Retina (tissue), 1 donor: ENCODE measurements at regions not wholly inside any gene's neighbourhood (a gene's known extent, or its start where the extent isn't known, plus 50 kb on each side); places are given as distances from the start of the nearest gene placed in this dataset.
A peak's percentile ranks its signal among the peaks of the same experiment; 100 is the strongest.
"Not testable (repeated sequence)": the region's sequence is repeated elsewhere in the genome, so short reads cannot be mapped to it uniquely, and the experiment has no call there.

ENCODE experiments used
- DNase-seq: peaks from one replicate; pipeline ENCODE4 v3.0.0-alpha.2; 2016

GRCh38 chr6:141366796-141367195 is 765.9 kb upstream of the GJE1 start:
- DNase-seq = not testable (repeated sequence)

- DNase-seq = no peak
Measured at GRCh38 chr6:141364694-141365093, 768.0 kb upstream of the GJE1 start.

- DNase-seq = no peak
Measured at GRCh38 chr6:141364232-141364631, 768.5 kb upstream of the GJE1 start.

GRCh38 chr6:141361559-141361958 is 771.2 kb upstream of the GJE1 start:
- no peak for DNase-seq

GRCh38 chr6:141359953-141360352 is 772.8 kb upstream of the GJE1 start:
- peak; percentile 77 for DNase-seq

GRCh38 chr6:141354191-141354955 is 778.4 kb upstream of the GJE1 start:
- DNase-seq = no peak

- no peak for DNase-seq
Measured at GRCh38 chr6:141351721-141352120, 781.0 kb upstream of the GJE1 start.

GRCh38 chr6:141349710-141350109 is 783.0 kb upstream of the GJE1 start:
- DNase-seq = no peak

GRCh38 chr6:141347906-141348492 is 784.7 kb upstream of the GJE1 start:
- DNase-seq = no peak

- DNase-seq = no peak
Measured at GRCh38 chr6:141347086-141347485, 785.6 kb upstream of the GJE1 start.

- DNase-seq = no peak
Measured at GRCh38 chr6:141346535-141346934, 786.2 kb upstream of the GJE1 start.

GRCh38 chr6:141337191-141337590 is 795.5 kb upstream of the GJE1 start:
- no peak for DNase-seq

GRCh38 chr6:141335477-141336273 is 797.0 kb upstream of the GJE1 start:
- DNase-seq = peak; percentile 5

GRCh38 chr6:141326925-141327324 is 805.8 kb upstream of the GJE1 start:
- no peak for DNase-seq

- DNase-seq = no peak
Measured at GRCh38 chr6:141326426-141326825, 806.3 kb upstream of the GJE1 start.

GRCh38 chr6:141321493-141322347 is 811.0 kb upstream of the GJE1 start:
- DNase-seq = no peak

- no peak for DNase-seq
Measured at GRCh38 chr6:141316236-141316635, 816.5 kb upstream of the GJE1 start.

- peak; percentile 40 for DNase-seq
Measured at GRCh38 chr6:141313986-141314385, 818.7 kb upstream of the GJE1 start.

GRCh38 chr6:141309295-141309694 is 823.4 kb upstream of the GJE1 start:
- no peak for DNase-seq

GRCh38 chr6:141307309-141307998 is 825.3 kb upstream of the GJE1 start:
- no peak for DNase-seq

GRCh38 chr6:141303907-141304306 is 828.8 kb upstream of the GJE1 start:
- no peak for DNase-seq

GRCh38 chr6:141301779-141302178 is 830.9 kb upstream of the GJE1 start:
- DNase-seq = no peak
